ENCODE measurements at regions not wholly inside any gene's neighbourhood (a gene's known extent, or its start where the extent isn't known, plus 50 kb on each side); places are given as distances from the start of the nearest gene placed in this dataset.

DNA sequence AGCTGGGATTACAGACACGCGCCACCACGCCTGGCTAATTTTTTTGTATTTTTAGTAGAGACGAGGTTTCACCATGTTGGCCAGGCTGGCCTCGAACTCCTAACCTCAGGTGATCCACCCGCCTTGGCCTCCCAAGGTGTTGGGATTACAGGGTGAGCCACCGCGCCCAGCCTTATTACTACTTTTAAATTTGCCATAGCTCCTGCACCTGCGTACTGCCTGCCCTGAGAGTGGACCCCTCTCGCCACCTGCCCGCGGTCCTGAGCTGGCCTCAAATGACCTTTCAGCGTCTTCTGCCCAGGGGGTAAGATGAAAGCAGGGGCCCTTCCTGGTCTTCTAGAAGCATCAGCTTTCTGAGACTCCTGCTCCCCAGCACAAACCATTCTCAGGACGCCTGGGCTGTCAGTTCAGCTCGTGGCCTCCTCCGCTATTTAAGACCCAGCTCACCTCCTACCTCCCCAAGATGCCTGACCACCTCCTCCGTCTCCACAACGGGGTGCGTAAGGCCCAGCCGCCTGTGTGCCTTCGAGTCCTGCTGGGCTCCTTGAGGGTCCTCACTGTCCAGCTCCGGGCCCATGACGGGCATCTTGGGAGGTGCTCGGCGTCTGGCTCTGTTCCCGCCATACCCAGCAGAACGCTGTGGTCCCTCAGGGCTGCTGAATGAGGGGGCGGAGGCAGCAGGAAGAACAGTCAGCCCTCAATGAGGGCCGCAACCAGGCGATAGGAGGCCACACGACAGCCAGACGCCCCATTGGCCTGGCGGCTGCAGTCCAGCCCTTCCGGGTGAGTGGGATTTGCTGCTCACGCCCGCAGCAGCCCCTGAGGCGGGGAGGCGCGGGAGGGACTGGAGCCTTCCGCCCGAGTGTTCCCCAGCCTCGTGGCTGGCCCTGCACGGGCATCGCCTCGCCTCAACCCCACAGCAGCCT lies 266.6 kb downstream of the TFCP2L1 start:
- TF ChIP-seq POLR2A (IDR thresholded peaks at IDR 0.05; ENCODE audit: low read depth, low read length) (no peak), SPI1 (IDR thresholded peaks at IDR 0.05; ENCODE audit: low read depth, low read length) (no peak), POLR2AphosphoS5 (IDR thresholded peaks at IDR 0.05; ENCODE audit: low read depth, low read length) (no peak), TAF1 (IDR thresholded peaks at IDR 0.05; ENCODE audit: low read depth, low read length) (no peak)
